Natural killer cell (primary cell): ENCODE measurements at regions not wholly inside any gene's neighbourhood (a gene's known extent, or its start where the extent isn't known, plus 50 kb on each side); places are given as distances from the start of the nearest gene placed in this dataset.

Source experiments
- ATAC-seq, 3 donors: fragments of 150-1000 bp in 2 of 3; fragments of 200-7000 bp in 1 of 3; cut with Tn5 transposase; 1 replicate in 1 of 3; 2 replicates in 2 of 3; pipeline ENCODE4 v1.10.0; 2021; ENCODE audit warnings: mild to moderate bottlenecking in 2 of 3, moderate library complexity in 2 of 3
- DNase-seq, 2 donors: peaks; one replicate each; pipeline versions ENCODE4 v3.0.0 to v3.0.0-alpha.2; 2013 to 2021; ENCODE audit warnings: mixed read lengths in 1 of 2
- H3K27ac ChIP-seq: one replicate; pipeline ENCODE4 v1.5.1; 2013; ENCODE audit warnings: mild to moderate bottlenecking, low read length
- H3K27me3 ChIP-seq: one replicate; pipeline ENCODE4 v1.6.1; 2013; ENCODE audit warnings: low read length; ENCODE audit not compliant: control insufficient read depth, insufficient read depth
- H3K36me3 ChIP-seq: one replicate; pipeline ENCODE4 v1.6.1; 2013; ENCODE audit warnings: low read length; ENCODE audit not compliant: control insufficient read depth, insufficient read depth
- H3K4me1 ChIP-seq: one replicate; pipeline ENCODE4 v1.6.1; 2013; ENCODE audit warnings: low read length; ENCODE audit not compliant: control insufficient read depth, insufficient read depth
- H3K4me3 ChIP-seq: one replicate; pipeline ENCODE4 v1.5.1; 2013; ENCODE audit warnings: low read length
- H3K9me3 ChIP-seq: one replicate; pipeline ENCODE4 v1.6.1; 2013; ENCODE audit warnings: low read length; ENCODE audit not compliant: control insufficient read depth, insufficient read depth
- H3K27ac Mint-ChIP-seq, 2 donors: one replicate each; pipeline ENCODE4 v1.8.0; 2022; ENCODE audit warnings: mild to moderate bottlenecking in 2 of 2, mixed read lengths in 2 of 2, moderate library complexity in 1 of 2
- H3K27me3 Mint-ChIP-seq, 2 donors: one replicate each; pipeline ENCODE4 v1.8.0; 2022; ENCODE audit warnings: low read depth in 2 of 2, mixed read lengths in 2 of 2
- H3K36me3 Mint-ChIP-seq: one replicate; pipeline ENCODE4 v1.8.0; 2022; ENCODE audit warnings: mixed read lengths
- H3K4me1 Mint-ChIP-seq, 2 donors: one replicate each; pipeline ENCODE4 v1.8.0; 2022; ENCODE audit warnings: mixed read lengths in 2 of 2
- H3K4me3 Mint-ChIP-seq: one replicate; pipeline ENCODE4 v1.8.0; 2022; ENCODE audit warnings: mild to moderate bottlenecking, moderate library complexity, mixed read lengths
- H3K9me3 Mint-ChIP-seq, 2 donors: one replicate each; pipeline ENCODE4 v1.8.0; 2022; ENCODE audit warnings: mixed read lengths in 2 of 2
- WGBS: methylation state at CpG from one replicate; pipeline ENCODE4 v1.1.7; 2013; ENCODE audit warnings: missing lambda C conversion rate; ENCODE audit not compliant: insufficient coverage; 5-methylcytosine and 5-hydroxymethylcytosine counted together
- intact Hi-C: fragments of 100-400 bp; cut with micrococcal nuclease; formaldehyde crosslinking; loops from one replicate; pipeline ENCODE4 v1.14.2; 2022
- TF ChIP-seq, protein P1 (sequence below): fragments of 200-600 bp; IDR thresholded peaks from one replicate; pipeline ENCODE4 v1.8.0; 2022; ENCODE audit warnings: antibody characterized with exemption

- H3K4me1 Mint-ChIP-seq, result no peaks in the 10 kb centered on the region
- TF ChIP-seq, protein P1, sequence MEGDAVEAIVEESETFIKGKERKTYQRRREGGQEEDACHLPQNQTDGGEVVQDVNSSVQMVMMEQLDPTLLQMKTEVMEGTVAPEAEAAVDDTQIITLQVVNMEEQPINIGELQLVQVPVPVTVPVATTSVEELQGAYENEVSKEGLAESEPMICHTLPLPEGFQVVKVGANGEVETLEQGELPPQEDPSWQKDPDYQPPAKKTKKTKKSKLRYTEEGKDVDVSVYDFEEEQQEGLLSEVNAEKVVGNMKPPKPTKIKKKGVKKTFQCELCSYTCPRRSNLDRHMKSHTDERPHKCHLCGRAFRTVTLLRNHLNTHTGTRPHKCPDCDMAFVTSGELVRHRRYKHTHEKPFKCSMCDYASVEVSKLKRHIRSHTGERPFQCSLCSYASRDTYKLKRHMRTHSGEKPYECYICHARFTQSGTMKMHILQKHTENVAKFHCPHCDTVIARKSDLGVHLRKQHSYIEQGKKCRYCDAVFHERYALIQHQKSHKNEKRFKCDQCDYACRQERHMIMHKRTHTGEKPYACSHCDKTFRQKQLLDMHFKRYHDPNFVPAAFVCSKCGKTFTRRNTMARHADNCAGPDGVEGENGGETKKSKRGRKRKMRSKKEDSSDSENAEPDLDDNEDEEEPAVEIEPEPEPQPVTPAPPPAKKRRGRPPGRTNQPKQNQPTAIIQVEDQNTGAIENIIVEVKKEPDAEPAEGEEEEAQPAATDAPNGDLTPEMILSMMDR, result no peak
- no peak for DNase-seq
- peaks cover 6% of the 10 kb centered on the region for H3K36me3 Mint-ChIP-seq
- no peaks in the 10 kb centered on the region for H3K27me3 Mint-ChIP-seq
- no peaks in the 10 kb centered on the region for H3K4me1 ChIP-seq
- H3K4me3 Mint-ChIP-seq, result no peak overlapping the region
- no peak overlapping the region for H3K4me3 ChIP-seq
- no peaks in the 10 kb centered on the region for H3K27me3 ChIP-seq
- H3K27ac ChIP-seq, result no peak overlapping the region
- intact Hi-C loops, result no loop called here
- no peak overlapping the region for H3K27ac Mint-ChIP-seq
- ATAC-seq, result no peak
- no peaks in the 10 kb centered on the region for H3K9me3 ChIP-seq
- 95% methylated on average over 2 of the region's 2 CpGs for WGBS
- H3K9me3 Mint-ChIP-seq, result peaks cover 12 to 16% of the 10 kb centered on the region in 2 donors
- H3K36me3 ChIP-seq, result no peaks in the 10 kb centered on the region
Measured at GRCh38 chr4:45317276-45317675, 590.9 kb upstream of the GNPDA2 start.

DNA sequence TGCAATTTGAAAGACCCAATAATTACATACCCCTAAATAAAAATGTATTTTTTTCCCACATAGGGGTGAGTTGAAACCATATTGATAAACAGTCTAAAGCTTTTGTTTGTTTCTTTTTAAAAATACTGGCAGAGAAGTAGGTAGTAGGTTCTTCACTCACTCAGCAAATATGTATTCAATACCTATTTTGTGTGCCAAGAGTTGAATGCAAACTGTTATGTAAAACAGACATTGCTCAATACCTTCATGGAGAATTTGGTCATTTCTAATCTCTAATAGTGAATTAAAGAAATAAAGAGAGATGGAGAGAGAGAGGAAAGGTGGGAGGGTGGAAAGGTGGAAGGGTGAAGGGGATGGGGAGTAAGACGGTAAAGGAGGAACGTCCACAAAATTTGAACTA, 589.9 kb upstream of the GNPDA2 start:
- ATAC-seq (no peak), DNase-seq (no peak)
- Mint-ChIP-seq H3K27me3 (no peaks in the 10 kb centered on the region), H3K9me3 (peaks cover 12 to 16% of the 10 kb centered on the region in 2 donors), H3K36me3 (peaks cover 6% of the 10 kb centered on the region), H3K4me3 (no peak overlapping the region), H3K27ac (no peak overlapping the region), H3K4me1 (no peaks in the 10 kb centered on the region)
- 86% methylated on average over 2 of the region's 2 CpGs for WGBS
- Histone ChIP-seq H3K9me3 (peaks cover 3% of the 10 kb centered on the region), H3K4me3 (no peak overlapping the region), H3K36me3 (no peaks in the 10 kb centered on the region), H3K27ac (no peak overlapping the region), H3K27me3 (no peaks in the 10 kb centered on the region), H3K4me1 (no peaks in the 10 kb centered on the region)
- TF ChIP-seq, protein P1, result no peak
- intact Hi-C loops, result no loop called here

GRCh38 chr4:45302828-45303227, 576.5 kb upstream of the GNPDA2 start:
- Mint-ChIP-seq H3K36me3 (no peaks in the 10 kb centered on the region), H3K4me1 (no peaks in the 10 kb centered on the region), H3K27me3 (no peaks in the 10 kb centered on the region), H3K9me3 (peaks cover 8 to 9% of the 10 kb centered on the region in 2 donors), H3K4me3 (no peak overlapping the region), H3K27ac (no peak overlapping the region)
- H3K36me3 ChIP-seq, result no peaks in the 10 kb centered on the region
- H3K4me1 ChIP-seq, result no peaks in the 10 kb centered on the region
- no CpG with 5 or more reads among the region's 1 CpG for WGBS
- intact Hi-C loops, result no loop called here
- ATAC-seq, result no peak
- no peak overlapping the region for H3K4me3 ChIP-seq
- H3K9me3 ChIP-seq, result no peaks in the 10 kb centered on the region
- no peak overlapping the region for H3K27ac ChIP-seq
- TF ChIP-seq, protein P1, result no peak
- no peaks in the 10 kb centered on the region for H3K27me3 ChIP-seq
- DNase-seq, result no peak

DNA sequence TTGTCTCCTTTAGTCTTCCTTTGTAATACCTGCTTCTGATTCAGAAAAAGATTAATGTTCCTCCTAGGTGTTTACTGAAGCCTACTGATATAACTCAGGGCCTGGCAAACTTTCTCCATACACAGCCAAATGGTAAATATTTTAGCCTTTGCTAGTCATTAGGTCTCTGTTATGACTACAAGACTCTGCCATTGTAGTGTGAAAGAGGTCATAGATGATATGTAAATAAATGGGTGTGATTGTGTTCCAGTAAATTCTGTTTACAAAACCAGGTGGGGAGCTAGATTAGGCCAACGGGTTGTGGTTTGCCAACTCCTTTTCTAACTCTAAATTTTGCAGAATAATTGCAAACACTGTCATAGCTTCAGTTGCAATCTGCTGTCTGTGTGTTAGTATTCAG, 568.1 kb upstream of the GNPDA2 start:
- ATAC-seq, result no peak
- no peaks in the 10 kb centered on the region for H3K4me1 ChIP-seq
- WGBS, result no CpG with 5 or more reads among the region's 1 CpG
- Mint-ChIP-seq H3K27ac (no peak overlapping the region), H3K9me3 (peaks cover 18 to 19% of the 10 kb centered on the region in 2 donors), H3K4me1 (no peaks in the 10 kb centered on the region), H3K36me3 (peaks cover 12% of the 10 kb centered on the region), H3K4me3 (no peak overlapping the region), H3K27me3 (no peaks in the 10 kb centered on the region)
- peaks cover 7% of the 10 kb centered on the region for H3K9me3 ChIP-seq
- intact Hi-C loops, result no loop called here
- TF ChIP-seq, protein P1, result no peak
- no peaks in the 10 kb centered on the region for H3K36me3 ChIP-seq
- no peak overlapping the region for H3K4me3 ChIP-seq
- H3K27ac ChIP-seq, result no peak overlapping the region
- no peaks in the 10 kb centered on the region for H3K27me3 ChIP-seq
- DNase-seq, result no peak
